IMR-90 (cell line): ENCODE measurements at regions not wholly inside any gene's neighbourhood (a gene's known extent, or its start where the extent isn't known, plus 50 kb on each side); places are given as distances from the start of the nearest gene placed in this dataset.

Source experiments
- ATAC-seq: fragments of 200-7000 bp; cut with Tn5 transposase; 2 replicates; pipeline ENCODE4 v1.9.1; 2020; ENCODE audit warnings: low read depth, mild to moderate bottlenecking, moderate library complexity
- BruUV-seq: library from RNA; stranded (reverse); fragments of 400-500 nt; replicated peaks from 2 replicates; lab custom pipeline; 2021; lab: Mats Ljungman, UMichigan
- CTCF ChIA-PET: fragments of 300-600 bp; formaldehyde crosslinking; extraction: SDS; loops from one replicate; lab custom pipeline; 2021; ENCODE audit warnings: antibody characterized with exemption; lab: Yijun Ruan, JAX
- POLR2A ChIA-PET: fragments of 300-600 bp; sonication (Branson Sonifier 250); formaldehyde crosslinking; loops from one replicate; lab custom pipeline; 2022; ENCODE audit warnings: antibody characterized with exemption; ENCODE audit not compliant: unreplicated experiment; lab: Charles Lee
- DNase-seq: peaks from one replicate; pipeline ENCODE4 v3.0.0; 2013
- H2AFZ ChIP-seq: replicated peaks from 2 replicates; pipeline ENCODE3; 2013; ENCODE audit warnings: low read length, mild to moderate bottlenecking; ENCODE audit not compliant: poor library complexity
- H2AK5ac ChIP-seq: 2 replicates; pipeline ENCODE4 v1.6.1; 2013; ENCODE audit warnings: low read depth, low read length, inconsistent platforms
- H2AK9ac ChIP-seq: replicated peaks from 2 replicates; pipeline ENCODE3; 2013; ENCODE audit warnings: mild to moderate bottlenecking, low read depth, low read length, moderate library complexity; ENCODE audit not compliant: poor library complexity
- H2BK120ac ChIP-seq: 2 replicates; pipeline ENCODE4 v1.6.1; 2013; ENCODE audit warnings: low read depth, low read length, inconsistent platforms
- H2BK15ac ChIP-seq: 3 replicates; pipeline ENCODE4 v1.6.1; 2013; ENCODE audit warnings: low read depth, low read length, inconsistent platforms
- H2BK20ac ChIP-seq: 2 replicates; pipeline ENCODE4 v1.6.1; 2013; ENCODE audit warnings: low read depth, mild to moderate bottlenecking, inconsistent platforms, low read length, moderate library complexity
- H2BK5ac ChIP-seq: 2 replicates; pipeline ENCODE4 v1.6.1; 2013; ENCODE audit warnings: mild to moderate bottlenecking, low read depth, low read length, inconsistent platforms; ENCODE audit not compliant: poor library complexity, severe bottlenecking
- H3K14ac ChIP-seq: replicated peaks from 2 replicates; pipeline ENCODE4 v1.6.1; 2013; ENCODE audit warnings: low read depth, low read length, inconsistent platforms
- H3K18ac ChIP-seq: 2 replicates; pipeline ENCODE4 v1.6.1; 2013; ENCODE audit warnings: low read depth, low read length, control low read depth
- H3K23ac ChIP-seq: 2 replicates; pipeline ENCODE4 v1.6.1; 2013; ENCODE audit warnings: low read depth, low read length, inconsistent platforms
- H3K27ac ChIP-seq: 2 replicates; pipeline ENCODE4 v1.5.1; 2013; ENCODE audit warnings: mild to moderate bottlenecking, control low read depth, low read length; ENCODE audit not compliant: insufficient read depth
- H3K27me3 ChIP-seq: 2 replicates; pipeline ENCODE4 v1.6.1; 2013; ENCODE audit warnings: low read length; ENCODE audit not compliant: control insufficient read depth, insufficient read depth
- H3K36me3 ChIP-seq: 2 replicates; pipeline ENCODE4 v1.6.1; 2013; ENCODE audit warnings: low read length, mixed read lengths; ENCODE audit not compliant: control insufficient read depth, insufficient read depth
- H3K4ac ChIP-seq: 2 replicates; pipeline ENCODE4 v1.6.1; 2013; ENCODE audit warnings: low read depth, low read length, inconsistent platforms
- H3K4me1 ChIP-seq: 2 replicates; pipeline ENCODE4 v1.6.1; 2013; ENCODE audit warnings: low read length, mixed read lengths; ENCODE audit not compliant: control insufficient read depth, insufficient read depth
- H3K4me2 ChIP-seq: 2 replicates; pipeline ENCODE4 v1.6.1; 2013; ENCODE audit warnings: low read depth, mild to moderate bottlenecking, control low read depth, low read length, moderate library complexity
- H3K4me3 ChIP-seq: 2 replicates; pipeline ENCODE4 v1.5.1; 2013; ENCODE audit warnings: low read depth, mild to moderate bottlenecking, control low read depth, low read length, moderate library complexity; ENCODE audit not compliant: insufficient read depth
- H3K56ac ChIP-seq: 2 replicates; pipeline ENCODE4 v1.6.1; 2013; ENCODE audit warnings: low read length, inconsistent platforms; ENCODE audit not compliant: insufficient read depth; ENCODE audit errors: extremely low read depth
- H3K79me1 ChIP-seq, 2 experiments: 2 replicates each; pipeline ENCODE4 v1.6.1; 2013; ENCODE audit warnings: low read length in 2 of 2, inconsistent platforms in 1 of 2, low read depth in 1 of 2
- H3K9ac ChIP-seq: 2 replicates; pipeline ENCODE4 v1.6.1; 2013; ENCODE audit warnings: low read depth, low read length, control low read depth
- H3K9me1 ChIP-seq: 2 replicates; pipeline ENCODE4 v1.6.1; 2013; ENCODE audit warnings: low read length, inconsistent platforms; ENCODE audit not compliant: insufficient read depth
- H3K9me3 ChIP-seq: 2 replicates; pipeline ENCODE4 v1.6.1; 2013; ENCODE audit warnings: low read length; ENCODE audit not compliant: control insufficient read depth, insufficient read depth
- H4K20me1 ChIP-seq: 2 replicates; pipeline ENCODE4 v1.6.1; 2013; ENCODE audit warnings: low read length, inconsistent platforms; ENCODE audit not compliant: insufficient read depth
- H4K5ac ChIP-seq: 2 replicates; pipeline ENCODE4 v1.6.1; 2013; ENCODE audit warnings: mild to moderate bottlenecking, low read depth, low read length, control low read depth
- H4K8ac ChIP-seq, 2 experiments: 2 replicates each; pipeline ENCODE4 v1.6.1; 2013; ENCODE audit warnings: low read depth in 2 of 2, low read length in 2 of 2, control low read depth in 1 of 2, inconsistent platforms in 1 of 2
- H4K91ac ChIP-seq: 2 replicates; pipeline ENCODE4 v1.6.1; 2013; ENCODE audit warnings: low read depth, low read length, inconsistent platforms; ENCODE audit not compliant: insufficient read depth
- BHLHE40 ChIP-seq: fragments of 150-350 bp; IDR thresholded peaks from 2 replicates; pipeline ENCODE4 v1.6.1; 2016; ENCODE audit warnings: mild to moderate bottlenecking, low read depth, low read length
- CEBPB ChIP-seq: IDR thresholded peaks from 2 replicates; pipeline ENCODE4 v1.6.1; 2012; ENCODE audit warnings: low read depth, low read length, improper control_type of control experiment
- CHD1 ChIP-seq: IDR thresholded peaks from 2 replicates; pipeline ENCODE4 v1.6.1; 2012; ENCODE audit warnings: low read depth, low read length, improper control_type of control experiment
- FOS ChIP-seq: fragments of 150-350 bp; IDR thresholded peaks from 2 replicates; pipeline ENCODE4 v1.6.1; 2016; ENCODE audit warnings: low read depth, low read length
- MAFK ChIP-seq: IDR thresholded peaks from 2 replicates; pipeline ENCODE4 v1.6.1; 2012; ENCODE audit warnings: low read depth, low read length, improper control_type of control experiment
- MAZ ChIP-seq: IDR thresholded peaks from 2 replicates; pipeline ENCODE4 v1.6.1; 2012; ENCODE audit warnings: low read depth, mild to moderate bottlenecking, low read length, improper control_type of control experiment, moderate library complexity, borderline replicate concordance
- MXI1 ChIP-seq: IDR thresholded peaks from 2 replicates; pipeline ENCODE4 v1.6.1; 2012; ENCODE audit warnings: low read depth, mild to moderate bottlenecking, low read length, moderate library complexity, borderline replicate concordance
- NFE2L2 ChIP-seq: fragments of 150-350 bp; IDR thresholded peaks from 2 replicates; pipeline ENCODE4 v1.6.1; 2016; ENCODE audit warnings: low read depth, mild to moderate bottlenecking, low read length
- POLR2A ChIP-seq: IDR thresholded peaks from 2 replicates; pipeline ENCODE4 v1.6.1; 2012; ENCODE audit warnings: mild to moderate bottlenecking, low read depth, low read length
- RAD21 ChIP-seq: IDR thresholded peaks from 2 replicates; pipeline ENCODE4 v1.6.1; 2012; ENCODE audit warnings: low read length, improper control_type of control experiment
- RCOR1 ChIP-seq: IDR thresholded peaks from 2 replicates; pipeline ENCODE4 v1.6.1; 2012; ENCODE audit warnings: mild to moderate bottlenecking, low read length, improper control_type of control experiment; ENCODE audit not compliant: insufficient replicate concordance
- RFX5 ChIP-seq: IDR thresholded peaks from 2 replicates; pipeline ENCODE4 v1.8.0; 2012; ENCODE audit warnings: low read depth, mild to moderate bottlenecking, low read length, moderate library complexity
- SMC3 ChIP-seq: fragments of 150-350 bp; IDR thresholded peaks from 2 replicates; pipeline ENCODE4 v1.6.1; 2016; ENCODE audit warnings: low read depth, mild to moderate bottlenecking, antibody characterized with exemption, low read length, moderate library complexity
- WGBS, 2 experiments: methylation state at CpG; one replicate each; pipeline versions ENCODE4 v1.1.5 to v1.1.7; 2013; ENCODE audit warnings: missing lambda C conversion rate in 2 of 2; ENCODE audit not compliant: insufficient read length in 1 of 2; ENCODE audit errors: extremely low coverage in 2 of 2; 5-methylcytosine and 5-hydroxymethylcytosine counted together
- dilution Hi-C: fragments of 300-500 bp; cut with HindIII; formaldehyde crosslinking; loops from one replicate; pipeline ENCODE4 v1.14.3; 2018; ENCODE audit warnings: low sequenced_read_pairs; ENCODE audit not compliant: unreplicated experiment
- in situ Hi-C: fragments of 300-500 bp; cut with MboI; formaldehyde crosslinking; loops from 3 replicates; pipeline ENCODE4 v1.14.3; 2019; ENCODE audit warnings: low sequenced_read_pairs, inconsistent platforms, mixed read lengths
- intact Hi-C: fragments of 100-400 bp; cut with micrococcal nuclease; formaldehyde crosslinking; loops from 2 replicates; pipeline ENCODE4 v1.10.0; 2022
- TF ChIP-seq, protein P1 (sequence below): fragments of 150-350 bp; IDR thresholded peaks from 2 replicates; pipeline ENCODE4 v1.6.1; 2016; ENCODE audit warnings: low read depth, mild to moderate bottlenecking, low read length, moderate library complexity, borderline replicate concordance
- TF ChIP-seq, protein P2 (sequence below): conservative IDR thresholded peaks from 2 replicates; pipeline ENCODE4 v1.5.1; 2012; ENCODE audit warnings: mild to moderate bottlenecking, low read depth, low read length, improper control_type of control experiment
- TF ChIP-seq, protein P3 (sequence below): fragments of 150-350 bp; IDR thresholded peaks from 2 replicates; pipeline ENCODE4 v1.6.1; 2017; ENCODE audit warnings: mild to moderate bottlenecking, antibody characterized with exemption, low read length, low read depth

DNA sequence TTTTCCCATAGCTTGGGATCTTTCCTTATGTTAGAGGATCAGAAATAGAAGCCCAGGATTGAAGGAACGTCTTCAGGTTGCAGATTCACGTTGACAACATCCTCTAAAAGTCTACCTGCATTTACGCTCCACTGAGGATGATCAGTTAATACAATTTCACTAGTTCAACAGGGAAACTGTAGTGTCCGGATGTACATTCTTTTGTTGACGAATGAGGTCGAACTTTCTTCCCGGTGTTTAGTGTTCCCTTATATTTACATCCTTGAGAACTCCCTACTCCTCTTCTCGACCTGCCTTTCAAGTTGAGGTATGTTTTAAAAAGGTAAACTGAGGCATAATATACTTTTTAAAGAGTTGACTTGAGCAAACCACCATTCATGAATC lies 74.8 kb downstream of the SIK1 start:
- H2AK5ac ChIP-seq, result no peak overlapping the region
- H3K56ac ChIP-seq, result no peak overlapping the region
- DNase-seq, result no peak
- H3K14ac ChIP-seq, result no peak overlapping the region
- ChIA-PET CTCF (no interaction called here), POLR2A (no interaction called here)
- no peak overlapping the region for H4K5ac ChIP-seq
- H3K4ac ChIP-seq, result no peak overlapping the region
- H3K9ac ChIP-seq, result no peak overlapping the region
- ATAC-seq, result no peak
- no TSS peak for BruUV-seq
- in situ Hi-C loops (no loop called here), intact Hi-C loops (no loop called here), dilution Hi-C loops (no loop called here)
- H2BK20ac ChIP-seq, result no peak overlapping the region
- TF ChIP-seq MXI1 (no peak), RAD21 (no peak), BHLHE40 (no peak), SMC3 (no peak), RCOR1 (no peak), MAFK (no peak), POLR2A (no peak), CHD1 (no peak), RFX5 (no peak), CEBPB (no peak), FOS (no peak), NFE2L2 (no peak), MAZ (no peak)
- TF ChIP-seq, protein P1, sequence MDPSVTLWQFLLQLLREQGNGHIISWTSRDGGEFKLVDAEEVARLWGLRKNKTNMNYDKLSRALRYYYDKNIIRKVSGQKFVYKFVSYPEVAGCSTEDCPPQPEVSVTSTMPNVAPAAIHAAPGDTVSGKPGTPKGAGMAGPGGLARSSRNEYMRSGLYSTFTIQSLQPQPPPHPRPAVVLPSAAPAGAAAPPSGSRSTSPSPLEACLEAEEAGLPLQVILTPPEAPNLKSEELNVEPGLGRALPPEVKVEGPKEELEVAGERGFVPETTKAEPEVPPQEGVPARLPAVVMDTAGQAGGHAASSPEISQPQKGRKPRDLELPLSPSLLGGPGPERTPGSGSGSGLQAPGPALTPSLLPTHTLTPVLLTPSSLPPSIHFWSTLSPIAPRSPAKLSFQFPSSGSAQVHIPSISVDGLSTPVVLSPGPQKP, result no peak
- TF ChIP-seq, protein P2, sequence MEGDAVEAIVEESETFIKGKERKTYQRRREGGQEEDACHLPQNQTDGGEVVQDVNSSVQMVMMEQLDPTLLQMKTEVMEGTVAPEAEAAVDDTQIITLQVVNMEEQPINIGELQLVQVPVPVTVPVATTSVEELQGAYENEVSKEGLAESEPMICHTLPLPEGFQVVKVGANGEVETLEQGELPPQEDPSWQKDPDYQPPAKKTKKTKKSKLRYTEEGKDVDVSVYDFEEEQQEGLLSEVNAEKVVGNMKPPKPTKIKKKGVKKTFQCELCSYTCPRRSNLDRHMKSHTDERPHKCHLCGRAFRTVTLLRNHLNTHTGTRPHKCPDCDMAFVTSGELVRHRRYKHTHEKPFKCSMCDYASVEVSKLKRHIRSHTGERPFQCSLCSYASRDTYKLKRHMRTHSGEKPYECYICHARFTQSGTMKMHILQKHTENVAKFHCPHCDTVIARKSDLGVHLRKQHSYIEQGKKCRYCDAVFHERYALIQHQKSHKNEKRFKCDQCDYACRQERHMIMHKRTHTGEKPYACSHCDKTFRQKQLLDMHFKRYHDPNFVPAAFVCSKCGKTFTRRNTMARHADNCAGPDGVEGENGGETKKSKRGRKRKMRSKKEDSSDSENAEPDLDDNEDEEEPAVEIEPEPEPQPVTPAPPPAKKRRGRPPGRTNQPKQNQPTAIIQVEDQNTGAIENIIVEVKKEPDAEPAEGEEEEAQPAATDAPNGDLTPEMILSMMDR, result no peak
- TF ChIP-seq, protein P3, sequence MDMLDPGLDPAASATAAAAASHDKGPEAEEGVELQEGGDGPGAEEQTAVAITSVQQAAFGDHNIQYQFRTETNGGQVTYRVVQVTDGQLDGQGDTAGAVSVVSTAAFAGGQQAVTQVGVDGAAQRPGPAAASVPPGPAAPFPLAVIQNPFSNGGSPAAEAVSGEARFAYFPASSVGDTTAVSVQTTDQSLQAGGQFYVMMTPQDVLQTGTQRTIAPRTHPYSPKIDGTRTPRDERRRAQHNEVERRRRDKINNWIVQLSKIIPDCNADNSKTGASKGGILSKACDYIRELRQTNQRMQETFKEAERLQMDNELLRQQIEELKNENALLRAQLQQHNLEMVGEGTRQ, result no peak
- no peak overlapping the region for H3K18ac ChIP-seq
- H4K91ac ChIP-seq, result no peak overlapping the region
- H3K9me3 ChIP-seq, result no peaks in the 10 kb centered on the region; the same call in 1 of the 2 replicates
- no peaks in the 10 kb centered on the region for H3K79me1 ChIP-seq
- no CpG with 5 or more reads among the region's 8 CpGs for WGBS, 2 experiments
- no peak overlapping the region for H3K4me2 ChIP-seq
- H3K4me3 ChIP-seq, result no peak overlapping the region
- H4K20me1 ChIP-seq, result no peaks in the 10 kb centered on the region
- no peak overlapping the region for H2BK120ac ChIP-seq
- peak overlapping the region; percentile 53 for H2AFZ ChIP-seq
- no peaks in the 10 kb centered on the region for H3K36me3 ChIP-seq
- H3K9me1 ChIP-seq, result no peaks in the 10 kb centered on the region
- peaks cover 3% of the 10 kb centered on the region; the same call in 1 of the 2 replicates for H3K27me3 ChIP-seq
- H3K4me1 ChIP-seq, result no peaks in the 10 kb centered on the region
- no peak overlapping the region for H3K23ac ChIP-seq
- no peak overlapping the region for H4K8ac ChIP-seq
- H2BK5ac ChIP-seq, result no peak overlapping the region
- H3K27ac ChIP-seq, result no peak overlapping the region
- H2BK15ac ChIP-seq, result no peak overlapping the region
- no peak overlapping the region for H2AK9ac ChIP-seq
